GM23338 (cell line): ENCODE measurements at regions not wholly inside any gene's neighbourhood (a gene's known extent, or its start where the extent isn't known, plus 50 kb on each side); places are given as distances from the start of the nearest gene placed in this dataset.

Experiments
- ATAC-seq: fragments of 200-7000 bp; cut with Tn5 transposase; 3 replicates; pipeline ENCODE4 v1.9.1; 2020
- DNase-seq: peaks from one replicate; pipeline ENCODE4 v3.0.0-alpha.2; 2015; ENCODE audit warnings: low spot score
- H2AFZ ChIP-seq: fragments of 200-600 bp; sonication (generic); 2 replicates; pipeline ENCODE4 v1.8.0; 2016; ENCODE audit warnings: antibody characterized with exemption, mild to moderate bottlenecking, moderate library complexity
- H3F3A ChIP-seq: fragments of 200-600 bp; sonication (generic); replicated peaks from 2 replicates; pipeline ENCODE4 v1.8.0; 2017; ENCODE audit warnings: antibody characterized with exemption, mixed run types, low read depth
- H3K27ac ChIP-seq: fragments of 200-600 bp; sonication (generic); 2 replicates; pipeline ENCODE4 v1.6.1; 2016; ENCODE audit warnings: low read depth
- H3K27me3 ChIP-seq: fragments of 200-600 bp; sonication (generic); 2 replicates; pipeline ENCODE4 v1.8.0; 2016; ENCODE audit warnings: mild to moderate bottlenecking, mixed run types, moderate library complexity; ENCODE audit not compliant: insufficient read depth
- H3K36me3 ChIP-seq: fragments of 200-600 bp; sonication (generic); 2 replicates; pipeline ENCODE4 v1.8.0; 2016; ENCODE audit warnings: mild to moderate bottlenecking; ENCODE audit not compliant: insufficient read depth
- H3K4me1 ChIP-seq: fragments of 200-600 bp; sonication (generic); 2 replicates; pipeline ENCODE4 v1.8.0; 2016; ENCODE audit warnings: mild to moderate bottlenecking, moderate library complexity; ENCODE audit not compliant: insufficient read depth
- H3K4me2 ChIP-seq: fragments of 200-600 bp; sonication (generic); 2 replicates; pipeline ENCODE4 v1.7.1; 2017; ENCODE audit warnings: mixed run types
- H3K4me3 ChIP-seq: fragments of 200-600 bp; sonication (generic); 2 replicates; pipeline ENCODE4 v1.6.1; 2016; ENCODE audit warnings: mixed run types
- H3K79me2 ChIP-seq: fragments of 200-600 bp; sonication (generic); replicated peaks from 2 replicates; pipeline ENCODE4 v1.8.0; 2017; ENCODE audit warnings: mild to moderate bottlenecking; ENCODE audit not compliant: insufficient read depth
- H3K9me2 ChIP-seq: fragments of 200-600 bp; sonication (generic); 2 replicates; pipeline ENCODE4 v1.8.0; 2017; ENCODE audit not compliant: insufficient read depth
- H4K20me1 ChIP-seq: fragments of 200-600 bp; sonication (generic); replicated peaks from 2 replicates; pipeline ENCODE4 v1.8.0; 2017; ENCODE audit warnings: mild to moderate bottlenecking; ENCODE audit not compliant: insufficient read depth
- H3K27ac Mint-ChIP-seq: 2 replicates; pipeline ENCODE4 v1.8.0; 2020; ENCODE audit warnings: inconsistent platforms, mild to moderate bottlenecking, moderate library complexity, mixed read lengths
- H3K27me3 Mint-ChIP-seq: 3 replicates; pipeline ENCODE4 v1.8.0; 2022; ENCODE audit warnings: low read depth, mild to moderate bottlenecking, moderate library complexity, mixed read lengths, inconsistent platforms; ENCODE audit not compliant: insufficient read depth, poor library complexity
- H3K36me3 Mint-ChIP-seq: 3 replicates; pipeline ENCODE4 v1.8.0; 2021; ENCODE audit warnings: low read depth, mild to moderate bottlenecking, inconsistent platforms, moderate library complexity, mixed read lengths
- H3K4me1 Mint-ChIP-seq: 3 replicates; pipeline ENCODE4 v1.8.0; 2020; ENCODE audit warnings: mild to moderate bottlenecking, inconsistent platforms, mixed read lengths
- H3K4me3 Mint-ChIP-seq: 3 replicates; pipeline ENCODE4 v1.8.0; 2021; ENCODE audit warnings: moderate library complexity, mild to moderate bottlenecking, inconsistent platforms, mixed read lengths
- H3K9me3 Mint-ChIP-seq: 3 replicates; pipeline ENCODE4 v1.8.0; 2020; ENCODE audit warnings: moderate library complexity, mild to moderate bottlenecking, inconsistent platforms, mixed read lengths
- CREB1 ChIP-seq: fragments of 250-450 bp; sonication (Bioruptor Pico); IDR thresholded peaks from 2 replicates; pipeline ENCODE4 v1.5.0; 2020; ENCODE audit warnings: low read depth, mild to moderate bottlenecking, moderate library complexity
- POLR2AphosphoS5 ChIP-seq: IDR thresholded peaks from 2 replicates; pipeline ENCODE4 v1.6.1; 2016; ENCODE audit warnings: antibody characterized with exemption, low read depth
- STAT1 ChIP-seq: IDR thresholded peaks from one replicate; pipeline ENCODE4 v1.6.1; 2016; ENCODE audit warnings: antibody characterized with exemption; ENCODE audit not compliant: unreplicated experiment
- ZNF331 ChIP-seq: fragments of 250-450 bp; sonication (Bioruptor Pico); IDR thresholded peaks from 2 replicates; pipeline ENCODE4 v1.5.0; 2020; ENCODE audit warnings: low read depth, mild to moderate bottlenecking, moderate library complexity
- TF ChIP-seq, protein P1 (sequence below): fragments of 250-450 bp; sonication (Bioruptor Pico); IDR thresholded peaks from 2 replicates; pipeline ENCODE4 v1.5.0; 2020; ENCODE audit warnings: mild to moderate bottlenecking, moderate library complexity
- TF ChIP-seq, protein P2 (sequence below): IDR thresholded peaks from 2 replicates; pipeline ENCODE4 v1.6.1; 2016; ENCODE audit warnings: antibody characterized with exemption

DNA sequence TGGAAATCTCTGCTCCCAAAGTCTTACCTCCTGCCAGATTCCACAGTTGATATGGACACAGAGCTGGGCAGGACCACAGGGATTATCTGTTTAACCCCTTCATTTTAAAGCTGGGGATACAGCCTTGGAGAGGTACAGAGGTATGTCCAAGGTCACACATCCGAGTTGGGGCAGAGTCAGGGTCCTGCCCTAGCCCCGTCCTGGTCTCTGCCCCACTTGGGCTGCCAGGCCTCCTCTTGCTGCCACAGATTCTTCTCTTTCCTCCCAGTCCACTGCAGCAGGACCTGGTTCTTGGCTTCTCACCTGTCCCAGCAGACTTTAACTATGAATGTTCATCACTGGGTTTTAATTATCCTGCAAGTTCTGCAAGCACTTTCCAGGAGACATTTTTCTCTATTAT lies 258.3 kb downstream of the MATN1 start (continued):
- TF ChIP-seq, protein P1, sequence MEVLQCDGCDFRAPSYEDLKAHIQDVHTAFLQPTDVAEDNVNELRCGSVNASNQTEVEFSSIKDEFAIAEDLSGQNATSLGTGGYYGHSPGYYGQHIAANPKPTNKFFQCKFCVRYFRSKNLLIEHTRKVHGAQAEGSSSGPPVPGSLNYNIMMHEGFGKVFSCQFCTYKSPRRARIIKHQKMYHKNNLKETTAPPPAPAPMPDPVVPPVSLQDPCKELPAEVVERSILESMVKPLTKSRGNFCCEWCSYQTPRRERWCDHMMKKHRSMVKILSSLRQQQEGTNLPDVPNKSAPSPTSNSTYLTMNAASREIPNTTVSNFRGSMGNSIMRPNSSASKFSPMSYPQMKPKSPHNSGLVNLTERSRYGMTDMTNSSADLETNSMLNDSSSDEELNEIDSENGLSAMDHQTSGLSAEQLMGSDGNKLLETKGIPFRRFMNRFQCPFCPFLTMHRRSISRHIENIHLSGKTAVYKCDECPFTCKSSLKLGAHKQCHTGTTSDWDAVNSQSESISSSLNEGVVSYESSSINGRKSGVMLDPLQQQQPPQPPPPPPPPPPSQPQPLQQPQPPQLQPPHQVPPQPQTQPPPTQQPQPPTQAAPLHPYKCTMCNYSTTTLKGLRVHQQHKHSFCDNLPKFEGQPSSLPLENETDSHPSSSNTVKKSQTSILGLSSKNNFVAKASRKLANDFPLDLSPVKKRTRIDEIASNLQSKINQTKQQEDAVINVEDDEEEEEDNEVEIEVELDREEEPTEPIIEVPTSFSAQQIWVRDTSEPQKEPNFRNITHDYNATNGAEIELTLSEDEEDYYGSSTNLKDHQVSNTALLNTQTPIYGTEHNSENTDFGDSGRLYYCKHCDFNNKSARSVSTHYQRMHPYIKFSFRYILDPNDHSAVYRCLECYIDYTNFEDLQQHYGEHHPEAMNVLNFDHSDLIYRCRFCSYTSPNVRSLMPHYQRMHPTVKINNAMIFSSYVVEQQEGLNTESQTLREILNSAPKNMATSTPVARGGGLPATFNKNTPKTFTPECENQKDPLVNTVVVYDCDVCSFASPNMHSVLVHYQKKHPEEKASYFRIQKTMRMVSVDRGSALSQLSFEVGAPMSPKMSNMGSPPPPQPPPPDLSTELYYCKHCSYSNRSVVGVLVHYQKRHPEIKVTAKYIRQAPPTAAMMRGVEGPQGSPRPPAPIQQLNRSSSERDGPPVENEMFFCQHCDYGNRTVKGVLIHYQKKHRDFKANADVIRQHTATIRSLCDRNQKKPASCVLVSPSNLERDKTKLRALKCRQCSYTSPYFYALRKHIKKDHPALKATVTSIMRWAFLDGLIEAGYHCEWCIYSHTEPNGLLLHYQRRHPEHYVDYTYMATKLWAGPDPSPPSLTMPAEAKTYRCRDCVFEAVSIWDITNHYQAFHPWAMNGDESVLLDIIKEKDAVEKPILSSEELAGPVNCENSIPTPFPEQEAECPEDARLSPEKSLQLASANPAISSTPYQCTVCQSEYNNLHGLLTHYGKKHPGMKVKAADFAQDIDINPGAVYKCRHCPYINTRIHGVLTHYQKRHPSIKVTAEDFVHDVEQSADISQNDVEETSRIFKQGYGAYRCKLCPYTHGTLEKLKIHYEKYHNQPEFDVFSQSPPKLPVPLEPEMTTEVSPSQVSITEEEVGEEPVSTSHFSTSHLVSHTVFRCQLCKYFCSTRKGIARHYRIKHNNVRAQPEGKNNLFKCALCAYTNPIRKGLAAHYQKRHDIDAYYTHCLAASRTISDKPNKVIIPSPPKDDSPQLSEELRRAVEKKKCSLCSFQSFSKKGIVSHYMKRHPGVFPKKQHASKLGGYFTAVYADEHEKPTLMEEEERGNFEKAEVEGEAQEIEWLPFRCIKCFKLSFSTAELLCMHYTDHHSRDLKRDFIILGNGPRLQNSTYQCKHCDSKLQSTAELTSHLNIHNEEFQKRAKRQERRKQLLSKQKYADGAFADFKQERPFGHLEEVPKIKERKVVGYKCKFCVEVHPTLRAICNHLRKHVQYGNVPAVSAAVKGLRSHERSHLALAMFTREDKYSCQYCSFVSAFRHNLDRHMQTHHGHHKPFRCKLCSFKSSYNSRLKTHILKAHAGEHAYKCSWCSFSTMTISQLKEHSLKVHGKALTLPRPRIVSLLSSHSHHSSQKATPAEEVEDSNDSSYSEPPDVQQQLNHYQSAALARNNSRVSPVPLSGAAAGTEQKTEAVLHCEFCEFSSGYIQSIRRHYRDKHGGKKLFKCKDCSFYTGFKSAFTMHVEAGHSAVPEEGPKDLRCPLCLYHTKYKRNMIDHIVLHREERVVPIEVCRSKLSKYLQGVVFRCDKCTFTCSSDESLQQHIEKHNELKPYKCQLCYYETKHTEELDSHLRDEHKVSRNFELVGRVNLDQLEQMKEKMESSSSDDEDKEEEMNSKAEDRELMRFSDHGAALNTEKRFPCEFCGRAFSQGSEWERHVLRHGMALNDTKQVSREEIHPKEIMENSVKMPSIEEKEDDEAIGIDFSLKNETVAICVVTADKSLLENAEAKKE (CRISPR knock-in tag): no peak
- TF ChIP-seq STAT1: no peak
- TF ChIP-seq, protein P2, sequence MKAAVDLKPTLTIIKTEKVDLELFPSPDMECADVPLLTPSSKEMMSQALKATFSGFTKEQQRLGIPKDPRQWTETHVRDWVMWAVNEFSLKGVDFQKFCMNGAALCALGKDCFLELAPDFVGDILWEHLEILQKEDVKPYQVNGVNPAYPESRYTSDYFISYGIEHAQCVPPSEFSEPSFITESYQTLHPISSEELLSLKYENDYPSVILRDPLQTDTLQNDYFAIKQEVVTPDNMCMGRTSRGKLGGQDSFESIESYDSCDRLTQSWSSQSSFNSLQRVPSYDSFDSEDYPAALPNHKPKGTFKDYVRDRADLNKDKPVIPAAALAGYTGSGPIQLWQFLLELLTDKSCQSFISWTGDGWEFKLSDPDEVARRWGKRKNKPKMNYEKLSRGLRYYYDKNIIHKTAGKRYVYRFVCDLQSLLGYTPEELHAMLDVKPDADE: no peak
- no peak for TF ChIP-seq CREB1 (CRISPR knock-in tag)

GRCh38 chr1:30464187-30464617 lies 259.2 kb downstream of the MATN1 start:
- no peaks in the 10 kb centered on the region for H3K79me2 ChIP-seq
- H3K9me2 ChIP-seq: 0 out of 2 replicates have a peak, but pooled peaks cover 10% of the 10 kb centered on the region
- Mint-ChIP-seq H3K4me3 (no peak overlapping the region), H3K27me3 (peaks cover 2% of the 10 kb centered on the region), H3K27ac (no peak overlapping the region), H3K4me1 (no peaks in the 10 kb centered on the region), H3K36me3 (peaks cover 14% of the 10 kb centered on the region; the same call in 2 of the 3 replicates), H3K9me3 (peaks cover 55% of the 10 kb centered on the region)
- no peak overlapping the region for H2AFZ ChIP-seq
- H3K4me3 ChIP-seq: no peak overlapping the region
- ATAC-seq (no peak), DNase-seq (no peak)
- no peaks in the 10 kb centered on the region for H4K20me1 ChIP-seq
- H3K27ac ChIP-seq: no peak overlapping the region
- no peaks in the 10 kb centered on the region for H3F3A ChIP-seq
- no peaks in the 10 kb centered on the region for H3K27me3 ChIP-seq
- no peaks in the 10 kb centered on the region for H3K36me3 ChIP-seq
- H3K4me1 ChIP-seq: no peaks in the 10 kb centered on the region
- H3K4me2 ChIP-seq: no peak overlapping the region
- TF ChIP-seq CREB1 (CRISPR knock-in tag) (no peak), ZNF331 (CRISPR knock-in tag) (no peak), POLR2AphosphoS5 (no peak)
- TF ChIP-seq, protein P1 (CRISPR knock-in tag): no peak
